HG03060 (cell line): ENCODE measurements at regions not wholly inside any gene's neighbourhood (a gene's known extent, or its start where the extent isn't known, plus 50 kb on each side); places are given as distances from the start of the nearest gene placed in this dataset.

ENCODE experiments used
- ATAC-seq: cut with Tn5 transposase; IDR thresholded peaks from one replicate; pipeline ENCODE4 v1.9.1; 2021; ENCODE audit warnings: low read depth, moderate number of reproducible peaks; ENCODE audit not compliant: unreplicated experiment

DNA sequence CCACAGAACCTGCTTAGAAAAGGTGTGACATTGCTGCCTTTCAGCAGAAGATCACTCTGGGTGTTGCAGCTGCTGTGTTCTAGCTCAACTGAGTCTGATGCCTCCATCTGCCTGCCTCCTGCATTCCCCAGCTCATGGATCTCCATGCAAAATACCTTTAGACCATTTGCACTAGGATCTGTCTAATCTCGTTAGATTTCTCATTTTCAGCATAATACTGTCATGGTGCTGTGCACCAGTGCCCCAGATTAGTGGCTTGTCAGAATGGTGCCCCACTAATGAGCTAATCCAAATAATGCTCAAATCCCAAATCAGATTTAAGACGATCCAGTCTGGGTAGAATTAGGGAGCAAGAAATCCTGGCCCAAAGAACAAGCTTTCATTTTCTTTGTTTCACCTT lies 284.4 kb upstream of the PARD3B start:
- no peak for ATAC-seq

DNA sequence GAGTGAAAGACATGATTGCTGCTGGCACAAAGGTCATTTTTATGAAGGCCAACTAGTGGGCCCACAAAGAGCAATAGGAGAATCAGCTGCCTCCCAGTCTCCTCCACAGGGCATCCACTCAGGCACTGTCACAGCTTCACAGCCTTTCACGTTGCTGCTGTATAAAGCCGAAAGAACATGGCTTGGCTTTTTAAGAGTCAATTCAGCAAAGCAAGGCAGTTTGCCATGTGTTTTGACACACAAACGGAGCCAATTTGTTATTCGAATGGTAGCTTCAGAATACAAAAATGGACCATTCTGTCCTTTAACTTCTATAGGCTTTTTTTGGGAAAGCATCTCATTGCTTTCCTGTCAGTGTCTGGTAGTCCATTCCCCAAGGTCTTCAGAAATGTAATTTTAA lies 283.4 kb upstream of the PARD3B start:
- ATAC-seq: no peak

DNA sequence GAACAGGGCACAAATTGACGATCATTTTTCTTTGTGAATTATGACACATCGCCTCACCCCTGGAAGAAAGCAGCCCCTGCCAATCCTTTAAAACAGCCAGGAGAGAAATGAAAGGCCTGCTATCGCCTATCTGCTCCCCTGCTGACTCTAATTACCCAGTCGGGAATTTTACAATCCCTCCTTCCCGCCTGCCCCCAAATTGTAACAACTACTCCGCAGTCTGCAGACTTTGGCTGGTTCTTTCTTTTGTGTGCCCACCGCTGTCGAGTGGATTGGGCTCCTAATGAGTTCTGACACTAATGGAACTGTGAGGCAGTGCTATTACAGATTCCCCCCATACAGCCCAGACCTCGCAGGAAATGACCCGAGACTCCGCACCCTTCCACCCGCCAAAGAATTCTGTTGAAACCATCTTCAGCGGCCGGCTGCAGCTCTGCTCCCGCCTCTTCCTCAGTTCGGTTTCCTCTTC lies 281.2 kb upstream of the PARD3B start:
- no peak for ATAC-seq

DNA sequence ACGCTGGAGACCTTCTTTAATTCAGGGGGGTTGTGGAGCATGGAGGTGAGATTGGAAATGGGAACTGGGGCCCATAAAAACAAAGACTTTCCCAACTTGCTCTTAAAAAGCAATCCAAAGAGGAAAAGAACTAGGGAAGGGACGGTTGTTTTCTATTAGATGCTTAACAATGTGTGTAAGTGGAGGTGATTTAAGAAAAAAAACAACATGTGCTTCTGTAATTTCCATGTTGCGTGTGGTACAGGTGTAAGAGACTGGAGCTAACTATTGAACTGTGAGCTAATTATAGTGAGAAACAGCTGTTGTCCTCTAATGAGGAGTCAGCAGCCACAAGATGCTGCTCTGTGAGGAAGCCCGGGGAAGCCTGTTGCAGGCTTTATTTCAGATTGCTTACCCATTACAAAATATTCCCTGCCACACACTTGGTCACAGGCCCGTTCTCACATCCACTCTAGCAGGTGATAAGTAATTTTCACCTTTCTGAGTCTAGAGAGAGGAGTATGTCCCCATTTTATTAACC lies 280.6 kb upstream of the PARD3B start:
- ATAC-seq: no peak

DNA sequence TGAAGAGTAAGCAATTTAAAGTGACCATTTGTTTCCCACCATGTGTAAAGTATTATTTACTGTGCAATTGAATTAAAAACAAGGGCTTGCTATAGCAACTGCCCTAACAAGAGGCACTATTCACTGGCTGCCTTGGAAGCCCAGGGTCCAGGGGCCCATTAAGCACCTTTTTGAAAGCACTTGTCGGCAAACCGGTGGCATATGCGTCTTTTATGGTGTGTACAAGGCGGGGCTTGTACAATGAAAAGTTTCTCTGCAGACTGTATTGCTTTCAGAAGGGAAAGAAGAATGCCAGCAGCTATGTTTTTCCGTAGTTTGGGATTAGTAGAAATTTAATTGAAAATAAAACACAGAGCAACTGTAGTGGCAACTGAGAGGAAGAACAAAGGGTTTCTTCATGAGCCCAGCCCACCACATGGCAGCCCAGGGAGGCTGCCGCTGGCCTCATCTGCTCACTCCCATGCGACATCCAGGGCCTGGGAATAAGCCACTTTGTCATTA lies 279.5 kb upstream of the PARD3B start:
- no peak for ATAC-seq

DNA sequence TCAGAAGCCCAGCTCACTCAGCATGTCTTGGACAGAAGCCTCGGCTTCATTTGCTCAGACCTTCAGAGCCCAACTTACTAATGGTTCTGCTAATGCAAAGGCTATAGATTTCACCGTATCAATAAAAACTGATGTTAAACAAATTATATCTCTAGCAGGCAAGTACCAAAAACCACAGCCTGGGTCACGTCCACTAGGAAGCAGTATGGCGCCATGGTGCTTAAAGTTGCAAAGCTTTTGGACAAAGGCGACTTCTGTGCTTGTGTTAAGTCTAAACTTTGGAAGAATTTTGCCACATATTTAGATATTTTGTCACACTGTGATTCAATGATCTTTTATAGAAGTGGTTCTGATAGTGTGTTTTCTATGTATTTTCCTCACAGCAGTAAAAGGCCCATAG lies 276.8 kb upstream of the PARD3B start:
- no peak for ATAC-seq

DNA sequence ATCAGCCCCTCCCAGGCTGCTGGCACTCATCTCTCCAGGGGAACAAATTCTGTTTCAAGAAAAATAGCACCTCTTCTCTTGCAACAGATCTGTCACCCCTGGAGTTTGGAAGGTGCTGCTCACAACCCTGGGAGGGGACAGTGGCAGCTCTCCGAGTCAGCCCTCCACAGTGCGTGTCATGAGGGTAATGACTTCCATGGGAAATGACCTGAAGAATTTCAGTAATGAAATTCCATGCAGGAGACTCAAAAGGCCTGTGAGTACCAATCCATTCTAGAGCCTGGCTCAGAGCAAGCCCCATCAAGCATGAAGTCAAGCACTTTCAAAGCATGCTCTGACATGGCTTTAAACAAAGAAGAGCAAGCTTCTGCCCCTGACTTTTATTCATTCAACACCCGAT lies 276.3 kb upstream of the PARD3B start:
- no peak for ATAC-seq

DNA sequence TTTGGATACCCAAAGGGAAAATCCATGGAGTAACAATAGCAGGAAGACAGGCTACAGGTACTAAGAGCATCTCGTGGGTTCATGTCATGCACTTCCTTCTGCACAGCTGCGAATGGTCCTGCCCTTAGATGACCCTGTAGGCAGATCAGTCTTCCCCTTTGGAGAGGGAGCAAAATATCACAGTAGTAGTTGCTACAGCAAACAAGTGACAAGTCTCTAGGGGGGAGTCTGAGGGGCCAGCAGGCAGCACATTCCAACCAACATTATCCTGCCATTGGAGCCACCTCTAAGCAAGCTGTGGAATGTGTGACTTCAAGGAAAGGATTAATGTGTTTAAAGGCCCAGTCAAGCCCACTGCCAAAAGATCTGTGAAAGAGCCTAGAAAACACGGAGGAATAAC lies 273.2 kb upstream of the PARD3B start:
- ATAC-seq: no peak

DNA sequence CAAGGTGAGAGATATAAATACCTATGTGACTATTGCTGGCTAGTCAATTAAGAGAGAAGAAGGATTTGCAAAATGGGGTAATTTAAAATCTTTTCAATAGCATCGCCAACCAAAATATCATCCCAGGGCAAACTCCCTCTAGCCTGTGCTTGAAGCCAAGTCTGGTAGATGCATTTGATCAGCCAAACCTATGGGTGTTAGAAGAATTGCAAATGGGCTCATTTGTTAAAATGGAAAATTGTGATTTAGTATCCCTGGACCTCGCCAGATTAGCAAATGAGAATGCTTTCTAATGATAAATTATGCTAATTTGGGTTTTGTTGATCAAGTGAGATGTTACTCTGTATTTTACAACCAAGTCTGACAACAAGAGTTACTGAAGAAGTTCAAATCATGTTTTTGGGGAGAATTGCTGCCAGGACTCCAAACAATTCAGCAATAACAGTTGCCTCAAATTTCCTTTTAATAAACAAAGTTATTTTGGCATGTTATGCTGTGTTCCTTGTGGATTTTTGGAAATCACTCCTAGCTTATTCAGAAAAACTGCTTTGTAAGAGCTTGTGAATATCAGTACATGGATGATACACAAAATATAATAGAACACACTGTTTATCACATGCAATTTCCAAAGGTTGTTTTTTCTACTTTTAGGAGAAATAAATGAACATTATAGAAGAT lies 272.5 kb upstream of the PARD3B start:
- no peak for ATAC-seq

DNA sequence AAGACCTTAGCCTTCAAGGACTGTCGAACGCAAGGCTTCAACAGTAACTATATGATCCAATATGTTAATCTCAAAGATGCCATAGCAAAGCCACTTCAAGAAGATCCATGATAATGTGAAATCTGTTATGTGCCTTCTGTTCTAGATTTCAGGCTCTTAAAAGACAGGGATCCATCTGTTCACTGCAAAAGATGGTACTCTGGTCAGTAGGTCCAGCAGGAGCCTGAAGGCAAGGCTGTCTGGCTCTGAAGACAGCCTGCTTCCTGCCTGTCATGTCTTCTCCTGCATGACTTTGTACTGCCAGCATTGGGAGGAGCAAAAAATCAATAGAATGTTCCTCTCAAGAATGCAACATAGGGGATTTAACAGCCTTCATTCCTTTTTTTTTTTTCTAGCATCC lies 270.8 kb upstream of the PARD3B start:
- ATAC-seq: no peak

DNA sequence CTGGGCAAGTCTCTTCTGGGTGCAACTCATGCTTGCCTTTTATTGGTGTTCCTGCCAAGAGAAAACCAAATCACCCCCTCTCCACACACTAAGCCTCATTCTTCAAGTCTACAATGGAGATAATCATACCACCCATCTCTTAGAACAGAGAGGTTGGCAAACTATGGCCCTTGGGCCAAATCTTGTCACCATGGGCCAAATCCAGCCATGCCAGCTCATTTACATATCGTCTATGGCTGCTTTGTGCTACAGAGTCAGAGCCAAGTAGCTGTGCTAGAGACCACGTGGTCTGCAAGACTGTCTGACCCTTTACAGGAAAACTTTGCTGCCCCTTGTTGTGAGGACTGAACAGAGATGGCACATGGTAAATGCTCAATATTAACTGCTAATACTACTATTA lies 270.3 kb upstream of the PARD3B start:
- no peak for ATAC-seq

DNA sequence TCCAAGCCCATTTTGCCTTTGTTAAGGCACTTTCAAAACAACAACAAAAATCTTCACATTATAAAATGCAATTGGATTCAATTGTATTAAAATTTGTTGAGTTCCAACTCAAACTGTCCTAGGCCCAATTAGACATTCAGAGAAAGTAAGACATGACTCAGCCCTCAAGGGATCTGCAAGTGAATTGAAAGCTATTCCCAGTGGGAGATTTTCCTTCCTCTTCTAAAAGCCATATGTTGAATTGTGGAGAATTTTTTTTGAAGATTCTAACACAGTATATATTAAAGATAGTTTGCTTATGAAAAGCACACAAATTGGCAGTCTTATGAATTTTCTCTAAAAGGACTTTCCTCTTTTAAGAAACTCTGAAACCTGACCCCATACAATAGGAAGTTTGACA lies 268.0 kb upstream of the PARD3B start:
- no peak for ATAC-seq

DNA sequence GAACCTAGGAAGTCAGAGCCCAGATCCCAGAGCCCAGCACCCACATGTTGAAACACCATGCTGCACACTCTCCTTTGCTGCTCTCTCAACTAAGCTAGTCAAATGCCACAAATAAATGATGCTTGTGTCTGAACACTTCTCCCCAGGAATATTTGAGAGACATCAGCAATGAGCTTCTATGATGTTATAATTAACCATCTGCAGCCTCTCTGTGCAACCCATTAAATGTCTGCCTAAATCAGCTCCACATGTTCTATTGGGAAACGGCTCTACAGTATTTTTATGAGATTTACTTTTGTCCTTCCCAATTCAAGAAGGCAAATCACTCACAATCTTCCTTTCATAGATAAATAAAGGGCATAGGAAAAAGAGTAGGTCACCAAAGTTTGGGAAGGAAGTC lies 266.8 kb upstream of the PARD3B start:
- ATAC-seq: no peak

DNA sequence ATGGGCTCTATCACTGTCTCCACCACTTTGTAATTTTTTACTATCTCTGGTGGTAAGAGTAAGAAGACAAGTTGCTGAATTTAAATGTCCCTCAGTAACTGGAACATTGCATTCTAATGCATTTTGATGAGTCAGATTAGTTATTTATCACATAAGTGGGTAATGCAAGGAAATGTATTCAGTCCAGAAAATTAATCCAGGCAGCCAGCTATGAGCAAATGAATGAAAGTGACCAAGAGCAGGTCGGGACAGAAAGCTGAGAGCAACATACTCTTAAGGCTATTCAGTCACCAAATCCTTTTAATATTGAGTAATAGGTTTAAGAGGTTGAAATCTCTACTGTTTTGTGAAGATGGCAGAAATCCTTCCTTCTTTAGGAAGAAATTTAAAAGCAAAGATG lies 265.5 kb upstream of the PARD3B start:
- ATAC-seq: no peak

DNA sequence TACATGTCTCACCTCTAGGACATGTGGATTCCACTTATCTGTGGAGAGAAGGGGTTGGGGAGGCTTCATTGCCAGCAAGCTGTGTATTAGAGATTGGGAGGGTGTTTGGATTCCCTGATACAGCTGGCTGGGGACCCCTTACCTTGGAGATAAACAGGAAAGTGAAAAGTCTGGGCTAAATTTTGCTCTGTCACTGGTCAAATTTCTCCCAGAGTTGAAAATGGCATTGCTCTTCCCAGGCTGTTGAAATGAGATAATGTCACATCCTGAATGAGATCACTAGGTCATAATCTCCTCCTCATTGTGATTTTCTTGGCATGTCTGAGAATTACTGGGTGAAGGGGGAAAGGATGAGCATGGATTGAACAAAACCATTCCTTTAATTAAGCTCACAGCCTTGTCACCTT lies 265.0 kb upstream of the PARD3B start:
- ATAC-seq: no peak

DNA sequence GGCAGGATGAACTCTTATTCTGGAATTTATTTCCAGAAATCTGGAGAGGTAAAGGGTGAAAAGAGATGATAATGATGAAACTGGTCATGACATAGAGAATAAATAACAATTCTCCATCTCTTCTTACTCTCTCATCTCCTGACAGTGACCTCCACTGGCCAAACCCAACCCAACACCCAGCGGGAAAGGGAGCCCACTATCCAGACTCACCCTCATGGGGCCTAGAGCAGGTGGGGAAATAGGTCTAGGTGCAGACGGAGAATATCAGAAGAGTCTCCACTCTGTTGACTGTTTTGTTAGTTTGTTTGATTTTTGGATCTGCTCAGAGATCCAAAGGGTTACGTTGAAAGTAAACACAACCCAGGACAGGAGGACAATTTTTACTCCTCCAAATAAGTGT lies 263.2 kb upstream of the PARD3B start:
- no peak for ATAC-seq

DNA sequence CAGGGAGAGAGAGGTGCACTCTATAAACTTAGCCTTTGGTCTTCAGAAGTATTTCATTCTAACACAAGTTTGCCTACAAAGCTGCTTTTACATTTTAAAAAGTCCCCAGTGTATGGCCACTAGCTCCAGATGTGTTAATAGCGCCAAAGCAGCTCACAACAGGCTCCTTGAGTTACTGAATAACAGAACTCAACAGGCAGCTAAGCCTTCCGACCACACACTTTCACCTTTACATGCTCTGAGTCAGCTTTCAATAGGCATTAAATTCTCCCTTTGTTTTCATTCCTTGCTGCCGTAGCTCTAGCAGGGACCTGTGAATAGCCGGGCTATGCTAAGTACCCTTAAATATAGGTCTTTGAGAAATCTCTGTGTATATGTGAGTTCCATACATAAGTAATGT lies 262.8 kb upstream of the PARD3B start:
- peak; percentile 83 for ATAC-seq

DNA sequence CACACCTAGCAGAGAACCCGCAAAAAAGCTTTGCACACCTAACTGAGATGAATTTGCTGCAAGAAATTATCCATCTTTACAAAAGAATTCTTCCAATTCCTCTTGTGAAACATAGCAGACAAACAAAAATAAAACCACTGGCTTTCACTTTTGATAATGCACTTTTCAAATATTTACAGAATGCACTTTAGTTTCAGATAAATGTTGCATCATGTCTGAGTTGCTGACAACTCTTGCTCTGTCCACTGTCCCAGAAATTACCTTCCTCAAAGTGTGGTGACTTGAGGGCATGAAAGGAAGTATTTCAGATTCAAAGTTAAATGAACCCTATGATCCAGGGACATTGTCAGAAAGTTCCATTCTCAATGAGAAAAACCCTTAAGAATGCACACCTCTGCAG lies 256.2 kb upstream of the PARD3B start:
- no peak for ATAC-seq

DNA sequence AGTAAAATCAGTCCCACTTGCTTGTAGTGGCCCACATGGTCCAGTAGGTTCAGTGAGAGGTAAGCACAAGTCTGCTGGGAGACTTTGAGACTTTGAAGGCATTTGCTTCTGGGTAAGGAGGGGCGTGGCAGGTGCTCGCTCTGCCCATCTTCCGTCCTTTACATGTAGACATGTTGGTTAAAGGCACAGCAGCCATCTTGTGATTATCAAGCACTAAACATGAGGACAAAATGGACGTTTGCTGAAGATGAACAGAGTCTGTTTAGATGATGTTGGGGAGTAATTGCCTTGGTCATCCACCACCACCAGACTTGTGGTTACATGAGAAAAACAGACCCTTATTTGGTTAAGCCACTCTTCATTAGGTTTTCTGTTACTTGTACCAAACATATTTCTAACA lies 252.8 kb upstream of the PARD3B start:
- ATAC-seq: no peak

DNA sequence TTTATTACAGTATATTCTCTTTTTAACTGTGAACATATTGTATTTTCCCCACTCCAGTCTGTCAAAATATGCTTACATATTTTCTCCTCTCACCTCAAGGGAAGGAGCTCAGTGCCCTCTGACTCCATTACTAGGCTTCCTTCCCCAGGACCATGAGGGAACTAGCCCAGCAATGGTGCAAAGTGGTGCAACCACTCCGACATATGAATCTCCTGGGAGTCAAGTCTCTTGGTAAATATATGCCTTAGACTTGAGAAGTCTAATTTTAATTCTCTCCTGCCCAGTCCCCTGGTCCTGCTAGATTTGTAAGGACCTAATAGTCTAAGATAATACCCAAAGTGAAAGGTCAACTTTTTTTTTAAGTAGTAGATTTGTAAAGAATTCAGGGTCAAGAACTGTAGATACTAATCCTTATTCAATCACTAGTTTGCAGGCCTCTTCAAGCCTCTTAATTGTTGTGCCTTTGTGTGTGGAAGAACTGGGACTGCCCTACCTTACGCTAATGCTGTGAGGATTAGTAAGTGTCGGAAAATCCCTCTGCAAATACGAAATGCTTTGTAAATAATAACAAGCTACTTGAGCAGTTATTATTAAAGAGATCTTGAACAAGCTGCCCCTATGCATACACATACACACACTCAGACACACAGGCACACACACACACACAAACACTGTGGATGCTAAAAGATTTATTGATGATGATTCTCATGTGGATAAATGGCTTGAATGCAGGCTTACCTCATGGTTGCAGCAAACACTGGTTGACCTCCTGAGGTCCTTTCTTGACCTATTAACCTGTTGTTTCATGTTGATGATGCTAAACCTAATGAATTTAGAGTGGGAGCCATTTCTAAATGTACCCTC lies 251.2 kb upstream of the PARD3B start:
- ATAC-seq: no peak

DNA sequence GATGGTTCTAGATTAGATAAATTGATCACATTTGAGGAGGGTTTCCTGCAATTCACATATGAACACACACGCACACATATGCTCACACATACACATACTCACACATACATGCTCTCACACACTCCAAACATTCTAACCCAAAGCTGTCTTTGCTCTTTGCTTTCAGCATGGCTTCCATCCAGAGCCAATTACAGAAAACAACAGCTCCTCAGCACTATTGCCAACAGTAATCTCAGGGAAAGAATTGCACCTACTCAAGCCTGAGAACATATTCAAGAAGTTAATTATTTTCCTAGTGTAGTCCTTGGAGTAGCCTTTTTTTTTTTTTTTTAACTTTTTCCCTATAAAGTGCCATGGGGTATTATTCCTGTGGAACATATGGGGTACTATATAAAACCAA lies 246.9 kb upstream of the PARD3B start:
- no peak for ATAC-seq

DNA sequence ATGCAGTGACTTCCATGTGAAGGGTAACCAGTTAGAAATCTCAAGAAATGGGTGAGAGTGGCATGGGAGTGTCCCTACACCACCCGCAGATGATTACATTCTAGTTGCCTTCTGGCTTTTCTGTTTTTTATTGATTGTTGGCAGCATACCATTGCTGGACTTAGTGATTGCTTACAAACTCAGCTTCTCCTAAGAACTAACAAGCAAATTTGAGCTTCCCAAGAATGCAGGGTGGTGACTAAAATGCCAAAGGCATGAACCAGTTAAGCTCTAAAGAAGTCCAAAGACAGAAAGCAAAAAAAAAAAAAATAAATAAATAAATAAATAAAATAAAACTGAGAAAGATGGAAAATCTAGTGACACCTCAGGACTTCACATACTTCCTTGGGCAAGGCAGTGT lies 245.5 kb upstream of the PARD3B start:
- no peak for ATAC-seq
